ENCODE measurements at regions not wholly inside any gene's neighbourhood (a gene's known extent, or its start where the extent isn't known, plus 50 kb on each side); places are given as distances from the start of the nearest gene placed in this dataset.
"Not testable (repeated sequence)": the region's sequence is repeated elsewhere in the genome, so short reads cannot be mapped to it uniquely, and the experiment has no call there.

GRCh38 chr4:66376921-66377320 lies 706.6 kb upstream of the EPHA5 start:
- DNase-seq (ENCODE audit: low read depth), result no peak

GRCh38 chr4:66376396-66376795 lies 706.1 kb upstream of the EPHA5 start:
- DNase-seq (ENCODE audit: low read depth), result no peak

- no peak for DNase-seq (ENCODE audit: low read depth)
Measured at GRCh38 chr4:66373268-66373667, 703.0 kb upstream of the EPHA5 start.

- DNase-seq (ENCODE audit: low read depth), result no peak
Measured at GRCh38 chr4:66372706-66373105, 702.4 kb upstream of the EPHA5 start.

DNA sequence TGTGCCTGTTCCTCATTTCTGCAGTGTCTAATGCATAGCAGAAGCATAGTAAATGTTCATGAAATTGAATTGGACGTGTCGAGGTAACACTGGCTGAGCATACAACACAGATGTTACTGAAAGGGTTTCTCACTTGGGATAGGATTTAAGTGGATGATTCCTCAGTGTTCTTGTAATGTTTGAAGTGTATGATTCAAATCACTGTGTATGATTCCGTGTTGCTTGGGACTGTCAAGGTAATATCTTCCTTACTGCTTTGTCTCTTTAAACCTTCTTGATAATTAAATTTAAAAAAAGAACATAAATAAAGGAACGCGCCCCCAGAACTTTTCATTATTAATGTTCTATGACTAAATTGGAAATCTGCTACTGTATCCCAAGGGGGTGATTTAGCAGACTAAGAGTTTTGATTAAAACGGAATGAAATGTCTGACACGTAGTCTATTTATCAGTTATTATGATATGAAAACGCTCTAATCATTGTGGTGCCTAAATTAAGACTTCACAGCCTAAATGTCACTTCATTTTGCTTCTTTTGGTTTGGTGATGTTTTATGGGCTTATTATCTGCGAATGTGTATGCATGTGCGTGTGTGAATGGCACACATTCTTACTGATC lies 696.9 kb upstream of the EPHA5 start:
- DNase-seq (ENCODE audit: low read depth), result no peak

- not testable (repeated sequence) for DNase-seq (ENCODE audit: low read depth)
Measured at GRCh38 chr4:66360395-66360794, 690.1 kb upstream of the EPHA5 start.

DNA sequence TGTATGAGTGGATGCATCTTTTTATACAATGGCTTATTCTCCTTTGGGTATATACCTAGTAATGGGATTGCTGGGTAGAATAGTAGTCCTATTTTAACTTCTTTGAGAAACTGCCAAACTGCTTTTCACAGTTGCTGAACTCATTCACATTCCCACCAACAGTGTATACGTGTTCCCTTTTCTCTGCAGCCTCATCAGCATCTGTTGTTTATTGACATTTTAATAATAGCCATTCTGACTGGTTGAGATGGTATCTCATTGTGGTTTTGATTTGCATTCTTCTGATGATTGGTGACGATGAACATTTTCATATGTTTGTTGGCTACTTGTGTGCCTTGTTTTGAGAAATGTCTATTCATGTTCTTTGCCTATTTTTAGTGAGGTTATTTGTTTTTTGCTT lies 687.0 kb upstream of the EPHA5 start:
- DNase-seq (ENCODE audit: low read depth), result no peak

DNA sequence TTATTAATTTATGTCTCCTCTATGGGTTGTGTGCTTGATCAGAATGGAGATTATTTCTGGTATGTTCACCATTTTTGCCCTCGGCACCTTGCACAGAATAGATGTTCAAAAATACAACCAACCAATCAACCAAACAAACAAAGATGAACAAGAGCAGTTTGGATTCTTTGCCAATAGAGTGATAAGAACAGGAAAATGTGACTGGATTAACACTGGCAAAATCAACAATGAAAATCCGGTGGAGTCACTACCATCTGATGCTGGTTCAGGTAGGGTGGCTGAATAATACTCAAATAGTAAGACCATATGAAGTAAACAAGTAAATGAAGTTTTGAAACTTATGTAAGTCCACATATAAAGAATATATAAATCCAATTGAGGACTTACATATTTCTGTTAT lies 685.0 kb upstream of the EPHA5 start:
- no peak for DNase-seq (ENCODE audit: low read depth)

DNA sequence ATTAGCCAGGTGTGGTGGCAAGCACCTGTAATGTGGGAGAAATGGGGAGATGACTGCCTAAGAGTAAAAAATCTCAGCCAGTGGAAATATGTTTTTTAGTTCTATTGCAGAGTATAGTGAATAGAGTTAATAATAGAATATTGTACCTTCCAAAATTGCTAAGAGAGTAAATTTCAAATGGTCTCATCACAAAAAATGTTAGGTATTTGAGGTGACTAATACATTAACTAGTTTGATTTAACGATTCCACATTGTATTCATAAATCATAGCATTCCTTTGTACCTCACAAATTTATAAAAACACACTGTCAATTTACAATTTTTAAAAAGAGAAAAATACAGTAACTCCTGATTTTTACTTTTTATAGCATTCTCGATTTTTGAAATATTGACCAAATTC lies 681.5 kb upstream of the EPHA5 start:
- DNase-seq (ENCODE audit: low read depth), result no peak

- no peak for DNase-seq (ENCODE audit: low read depth)
Measured at GRCh38 chr4:66340286-66340893, 670.1 kb upstream of the EPHA5 start.

DNA sequence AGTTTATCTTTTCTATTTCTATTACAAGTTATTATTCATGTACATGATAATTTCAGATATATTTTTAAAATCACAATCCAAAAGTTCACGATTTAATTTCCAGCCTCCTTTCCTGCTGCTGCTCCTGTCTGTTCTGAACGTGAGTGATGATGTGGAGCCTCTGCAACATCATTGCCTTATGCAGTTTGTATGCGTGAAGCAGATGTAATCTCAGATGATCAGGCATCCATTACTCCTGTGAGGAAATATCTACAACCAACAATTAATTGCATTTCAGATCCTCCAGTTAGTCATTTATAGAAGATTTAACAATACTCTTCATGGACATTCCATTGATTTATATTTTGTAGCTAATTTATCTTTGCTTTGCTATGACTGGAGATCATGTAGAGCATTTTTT lies 668.7 kb upstream of the EPHA5 start:
- DNase-seq (ENCODE audit: low read depth), result no peak

DNA sequence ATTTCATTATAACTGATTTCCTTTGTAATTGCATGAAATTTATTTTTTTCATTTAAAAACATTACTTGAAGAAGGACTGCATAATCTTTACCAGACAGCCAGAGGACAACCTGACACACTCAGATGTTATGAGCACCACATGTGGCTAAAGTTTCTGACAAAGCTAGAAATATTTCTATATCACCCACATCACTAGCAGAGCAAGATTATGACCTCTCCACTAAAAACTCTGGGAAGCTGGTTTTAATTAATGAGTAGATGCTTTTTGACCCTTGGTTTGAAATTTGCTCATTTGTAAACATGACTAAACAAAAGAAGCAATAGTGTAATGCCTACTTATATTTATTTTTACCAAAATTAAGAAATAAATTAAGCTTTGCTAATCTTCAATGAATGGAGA lies 661.5 kb upstream of the EPHA5 start:
- no peak for DNase-seq (ENCODE audit: low read depth)

- no peak for DNase-seq (ENCODE audit: low read depth)
Measured at GRCh38 chr4:66330125-66330524, 659.8 kb upstream of the EPHA5 start.

DNA sequence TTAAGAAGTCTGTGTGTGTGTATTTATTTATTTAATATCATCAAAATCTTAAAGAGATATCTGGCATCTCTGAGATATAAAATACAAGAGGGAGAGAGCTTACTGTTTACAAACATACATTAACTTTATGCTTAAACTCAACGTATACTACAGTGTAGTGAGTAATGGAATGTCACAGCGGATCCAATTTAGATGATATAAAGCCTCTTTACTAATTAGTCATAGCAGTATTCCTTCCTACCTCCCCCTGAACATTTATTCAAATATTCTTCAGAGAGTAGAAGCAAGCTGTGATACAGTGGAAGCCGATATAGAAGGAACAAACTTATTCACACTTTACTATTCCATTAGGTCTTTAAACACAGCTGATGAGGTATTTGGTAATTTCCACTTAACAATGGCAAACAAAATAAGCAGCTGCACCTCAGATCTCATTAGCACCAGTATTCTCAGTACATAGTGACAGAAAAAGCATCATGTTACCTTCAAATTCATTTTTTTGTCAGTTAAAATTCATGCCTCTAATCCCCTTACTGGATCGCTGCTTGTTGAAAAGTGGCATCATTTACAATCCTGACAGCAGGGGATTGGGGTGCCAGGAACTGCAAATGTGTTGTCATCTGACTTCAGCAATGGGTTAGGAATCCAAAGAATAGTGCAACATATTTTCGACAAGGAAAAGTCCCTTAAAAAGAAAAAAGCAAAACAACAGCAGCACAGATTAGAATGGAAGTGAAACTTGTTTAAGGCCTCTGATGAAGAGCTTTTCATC lies 658.7 kb upstream of the EPHA5 start:
- no peak for DNase-seq (ENCODE audit: low read depth)

- DNase-seq (ENCODE audit: low read depth), result no peak
Measured at GRCh38 chr4:66307641-66308438, 637.6 kb upstream of the EPHA5 start.

DNA sequence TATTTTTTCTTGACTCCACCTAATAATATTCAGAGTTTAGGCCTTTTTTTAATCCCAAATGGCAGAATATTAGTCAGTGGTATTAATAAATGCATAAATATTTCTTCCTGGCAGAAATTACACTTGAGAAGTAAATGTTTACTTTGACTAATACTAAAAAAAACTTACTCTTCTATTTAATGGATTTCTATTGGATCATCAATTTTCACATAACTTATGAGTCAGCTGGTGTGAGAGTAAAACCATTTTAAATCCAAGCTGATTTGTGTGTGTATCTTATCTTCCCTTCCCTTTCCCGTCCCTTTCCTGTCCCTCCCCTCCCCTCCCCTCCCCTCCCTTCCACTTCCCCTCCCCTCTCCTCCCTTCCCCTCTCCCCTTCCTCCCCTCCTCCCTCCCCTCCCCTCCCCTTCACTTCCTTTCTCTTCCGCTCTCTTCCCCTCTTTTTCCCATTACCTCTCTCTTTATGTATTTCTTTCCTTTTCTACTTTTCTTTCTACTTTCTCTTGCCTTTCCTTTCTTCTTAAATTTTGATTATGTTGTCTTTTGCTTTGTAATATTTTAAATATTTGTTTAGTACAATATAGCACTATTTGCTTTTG lies 630.1 kb upstream of the EPHA5 start:
- DNase-seq (ENCODE audit: low read depth), result no peak

GRCh38 chr4:66298569-66298968 lies 628.3 kb upstream of the EPHA5 start:
- DNase-seq (ENCODE audit: low read depth), result no peak

GRCh38 chr4:66297703-66298102 lies 627.4 kb upstream of the EPHA5 start:
- DNase-seq (ENCODE audit: low read depth), result no peak

- DNase-seq (ENCODE audit: low read depth), result no peak
Measured at GRCh38 chr4:66294638-66295037, 624.3 kb upstream of the EPHA5 start.

DNA sequence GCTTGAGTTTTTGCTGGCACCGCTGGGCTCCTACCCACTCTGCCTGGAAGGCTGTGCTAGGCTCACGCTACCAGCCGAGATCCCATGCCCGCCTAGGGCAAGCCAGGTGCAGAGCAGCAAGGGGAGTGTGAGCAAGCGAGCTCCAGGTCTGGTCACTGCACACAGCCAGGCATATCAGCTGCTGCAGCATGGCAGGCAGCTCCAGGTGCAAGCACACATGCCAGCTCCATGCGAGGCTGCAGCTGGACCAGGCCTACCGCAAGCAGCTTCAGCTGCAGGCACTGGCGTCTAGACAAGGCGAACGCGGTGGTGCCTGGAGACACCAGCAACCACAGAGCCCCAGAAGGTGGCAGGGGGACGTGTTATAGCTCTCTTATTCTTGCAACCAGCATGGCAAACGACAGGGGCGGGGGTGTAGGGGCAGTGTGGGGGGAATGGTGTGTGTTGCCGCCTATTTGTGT lies 614.7 kb upstream of the EPHA5 start:
- no peak for DNase-seq (ENCODE audit: low read depth)

DNA sequence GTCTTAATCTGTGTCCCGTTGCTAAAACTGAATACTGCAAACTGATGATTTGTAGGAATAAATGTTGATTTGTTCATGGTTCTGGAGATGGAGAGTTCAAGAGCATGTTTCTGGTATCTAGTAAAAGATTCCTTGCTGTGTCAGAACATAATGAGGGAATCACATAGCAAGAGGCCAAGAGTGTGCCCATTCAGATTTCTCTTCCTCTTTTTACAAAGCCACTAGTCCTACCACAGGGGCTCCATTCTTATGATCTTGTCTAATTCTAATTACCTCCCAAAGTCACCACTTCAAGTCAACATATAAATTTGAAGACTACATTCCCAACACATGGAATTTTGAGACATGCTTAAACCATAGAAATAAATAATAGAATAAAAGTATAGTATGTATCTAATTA lies 608.8 kb upstream of the EPHA5 start:
- DNase-seq (ENCODE audit: low read depth), result no peak

GRCh38 chr4:66275411-66276038 lies 605.2 kb upstream of the EPHA5 start:
- DNase-seq (ENCODE audit: low read depth), result no peak
